HUES64 (cell line): ENCODE measurements at regions not wholly inside any gene's neighbourhood (a gene's known extent, or its start where the extent isn't known, plus 50 kb on each side); places are given as distances from the start of the nearest gene placed in this dataset.

ENCODE experiments used
- H3K27ac ChIP-seq: 2 replicates; pipeline ENCODE4 v1.7.0; 2013; ENCODE audit warnings: low read depth, low read length, inconsistent platforms
- H3K27me3 ChIP-seq: 2 replicates; pipeline ENCODE4 v1.6.1; 2013; ENCODE audit warnings: mild to moderate bottlenecking, low read length; ENCODE audit not compliant: insufficient read depth
- H3K36me3 ChIP-seq: 2 replicates; pipeline ENCODE4 v1.6.1; 2013; ENCODE audit warnings: mild to moderate bottlenecking, low read length; ENCODE audit not compliant: insufficient read depth
- H3K4me1 ChIP-seq: 2 replicates; pipeline ENCODE4 v1.6.1; 2013; ENCODE audit warnings: mild to moderate bottlenecking, low read length, moderate library complexity; ENCODE audit not compliant: insufficient read depth
- H3K4me3 ChIP-seq: 2 replicates; pipeline ENCODE4 v1.5.1; 2013; ENCODE audit warnings: mild to moderate bottlenecking, low read length, moderate library complexity
- H3K9ac ChIP-seq: 2 replicates; pipeline ENCODE4 v1.6.1; 2013; ENCODE audit warnings: mild to moderate bottlenecking, low read depth, low read length
- H3K9me3 ChIP-seq: 2 replicates; pipeline ENCODE4 v1.6.1; 2013; ENCODE audit warnings: low read depth, low read length; ENCODE audit not compliant: insufficient read depth
- WGBS: fragments of 150-250, 120-280 bp; methylation state at CpG from one replicate; pipeline ENCODE4 v1.1.7; 2013; ENCODE audit warnings: missing lambda C conversion rate; 5-methylcytosine and 5-hydroxymethylcytosine counted together

GRCh38 chr4:147054228-147054872 lies 108.7 kb upstream of the TTC29 start:
- no peak overlapping the region for H3K27ac ChIP-seq
- H3K27me3 ChIP-seq = no peaks in the 10 kb centered on the region
- H3K36me3 ChIP-seq = no peaks in the 10 kb centered on the region
- H3K9me3 ChIP-seq = peaks cover 4% of the 10 kb centered on the region; the same call in 1 of the 2 replicates
- H3K9ac ChIP-seq = no peak overlapping the region
- WGBS = 89% methylated on average over 2 of the region's 2 CpGs
- H3K4me3 ChIP-seq = no peak overlapping the region
- H3K4me1 ChIP-seq = peaks cover 17% of the 10 kb centered on the region

DNA sequence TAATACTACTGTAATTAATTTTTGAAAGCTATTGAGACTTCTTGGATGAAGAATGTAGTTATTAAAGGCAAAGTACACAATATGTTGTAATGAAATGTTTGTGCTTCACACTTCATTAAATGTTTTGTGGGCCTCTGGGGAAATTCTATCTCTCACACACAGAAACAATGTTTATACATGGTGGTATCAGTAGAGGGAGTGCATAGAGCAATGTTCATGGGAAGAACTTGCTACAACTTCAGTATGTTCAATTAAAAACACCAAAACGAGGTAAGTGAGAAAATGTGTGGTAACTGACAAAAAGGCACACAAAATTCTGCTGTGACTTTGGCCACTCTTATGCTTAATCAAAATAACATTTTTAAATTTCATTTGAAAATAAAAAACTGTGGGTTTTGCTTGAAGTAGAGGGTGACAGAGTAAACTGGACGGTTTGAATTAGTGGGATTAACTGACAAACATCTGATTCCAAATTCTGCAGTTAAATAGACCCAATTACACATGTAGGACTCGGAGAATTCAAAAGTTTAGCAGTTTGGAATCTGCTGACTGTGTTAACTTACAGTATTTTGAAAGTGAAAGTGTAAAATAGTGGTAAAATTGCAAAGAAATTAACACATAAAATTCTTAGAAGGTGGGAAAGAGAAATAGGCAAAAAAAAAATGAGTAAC lies 111.4 kb upstream of the TTC29 start:
- Histone ChIP-seq H3K36me3 (no peaks in the 10 kb centered on the region), H3K27ac (no peak overlapping the region), H3K9ac (0 out of 2 replicates have a peak overlapping the region, but pooled peaks have one; percentile 7)

GRCh38 chr4:147057611-147058190 lies 112.0 kb upstream of the TTC29 start:
- Histone ChIP-seq H3K27me3 (no peaks in the 10 kb centered on the region), H3K4me1 (peaks cover 17% of the 10 kb centered on the region), H3K9ac (0 out of 2 replicates have a peak overlapping the region, but pooled peaks have one; percentile 7), H3K36me3 (no peaks in the 10 kb centered on the region), H3K27ac (no peak overlapping the region), H3K9me3 (no peaks in the 10 kb centered on the region), H3K4me3 (peak overlapping the region; percentile 28)
- 42% methylated on average over 7 of the region's 7 CpGs for WGBS

More for the DNA sequence above, 111.4 kb upstream of the TTC29 start:
- Histone ChIP-seq H3K27me3 (no peaks in the 10 kb centered on the region), H3K9me3 (no peaks in the 10 kb centered on the region), H3K4me3 (peak overlapping the region; percentile 28), H3K4me1 (peaks cover 17% of the 10 kb centered on the region)
- 84% methylated on average over 3 of the region's 3 CpGs for WGBS

DNA sequence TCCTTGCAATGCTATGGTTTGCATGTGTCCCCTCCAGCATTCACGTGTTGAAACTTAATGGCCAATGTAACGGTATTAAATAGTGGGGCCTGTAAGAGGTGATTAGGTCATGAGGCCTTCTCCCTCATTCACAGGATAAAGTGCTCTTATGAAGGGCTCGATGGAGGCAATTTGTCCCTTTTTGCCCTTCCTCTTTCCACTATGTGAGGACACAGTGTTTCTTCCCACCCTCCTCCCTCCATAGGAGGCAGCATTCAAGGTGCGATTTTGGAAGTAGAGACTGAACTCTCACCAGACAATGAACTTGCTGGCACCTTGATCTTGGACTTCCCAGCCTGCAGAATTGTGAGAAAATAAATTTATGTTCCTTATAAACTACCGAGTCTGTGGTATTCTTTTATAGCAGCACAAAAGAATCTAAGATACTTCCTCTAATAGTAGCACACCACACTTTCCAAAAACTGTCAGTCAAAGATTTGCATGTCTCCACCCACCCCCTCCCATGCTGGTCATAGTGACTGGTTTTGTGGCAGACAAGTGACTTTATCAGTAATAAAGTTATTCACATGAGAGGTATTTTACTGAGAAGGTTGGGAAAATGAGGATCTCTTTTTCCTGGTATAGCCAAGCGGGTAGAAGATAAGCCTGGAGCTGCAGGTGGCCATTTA lies 113.5 kb upstream of the TTC29 start:
- peaks cover 17% of the 10 kb centered on the region for H3K4me1 ChIP-seq
- H3K4me3 ChIP-seq = no peak overlapping the region
- no peak overlapping the region for H3K27ac ChIP-seq
- H3K36me3 ChIP-seq = no peaks in the 10 kb centered on the region
- H3K27me3 ChIP-seq = no peaks in the 10 kb centered on the region
- no peak overlapping the region for H3K9ac ChIP-seq
- no peaks in the 10 kb centered on the region for H3K9me3 ChIP-seq
- 94% methylated on average over 6 of the region's 6 CpGs for WGBS

GRCh38 chr4:147060151-147060931 lies 114.7 kb upstream of the TTC29 start:
- peaks cover 17% of the 10 kb centered on the region for H3K4me1 ChIP-seq
- no peak overlapping the region for H3K4me3 ChIP-seq
- no peak overlapping the region for H3K27ac ChIP-seq
- H3K9me3 ChIP-seq = no peaks in the 10 kb centered on the region
- H3K36me3 ChIP-seq = no peaks in the 10 kb centered on the region
- 95% methylated on average over 4 of the region's 4 CpGs for WGBS
- H3K27me3 ChIP-seq = no peaks in the 10 kb centered on the region
- H3K9ac ChIP-seq = no peak overlapping the region

DNA sequence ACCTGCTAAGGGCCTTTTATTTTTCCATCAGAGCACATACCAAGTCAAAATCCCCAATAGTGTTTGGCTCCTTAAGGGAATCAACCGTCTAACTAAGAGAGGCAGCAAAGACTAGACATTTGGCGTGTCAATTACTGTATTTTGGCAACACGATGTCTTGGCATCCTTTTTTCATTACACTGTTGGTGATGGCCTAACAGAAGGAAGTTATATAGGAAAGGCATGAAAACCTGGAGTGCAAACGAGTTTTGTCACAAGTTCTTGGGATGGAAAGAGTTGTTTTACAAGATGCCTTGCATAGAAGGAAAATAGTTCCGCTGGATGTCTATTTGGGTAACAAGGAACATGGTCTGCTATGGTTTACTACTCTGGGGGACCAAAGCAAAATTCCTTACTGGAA lies 119.2 kb upstream of the TTC29 start:
- Histone ChIP-seq H3K36me3 (no peaks in the 10 kb centered on the region), H3K27ac (no peak overlapping the region), H3K4me1 (no peaks in the 10 kb centered on the region), H3K4me3 (no peak overlapping the region), H3K27me3 (no peaks in the 10 kb centered on the region), H3K9ac (no peak overlapping the region), H3K9me3 (peaks cover 4% of the 10 kb centered on the region; the same call in 1 of the 2 replicates)
- 90% methylated on average over 5 of the region's 5 CpGs for WGBS

GRCh38 chr4:147068564-147068963 lies 122.9 kb upstream of the TTC29 start:
- no peaks in the 10 kb centered on the region for H3K4me1 ChIP-seq

DNA sequence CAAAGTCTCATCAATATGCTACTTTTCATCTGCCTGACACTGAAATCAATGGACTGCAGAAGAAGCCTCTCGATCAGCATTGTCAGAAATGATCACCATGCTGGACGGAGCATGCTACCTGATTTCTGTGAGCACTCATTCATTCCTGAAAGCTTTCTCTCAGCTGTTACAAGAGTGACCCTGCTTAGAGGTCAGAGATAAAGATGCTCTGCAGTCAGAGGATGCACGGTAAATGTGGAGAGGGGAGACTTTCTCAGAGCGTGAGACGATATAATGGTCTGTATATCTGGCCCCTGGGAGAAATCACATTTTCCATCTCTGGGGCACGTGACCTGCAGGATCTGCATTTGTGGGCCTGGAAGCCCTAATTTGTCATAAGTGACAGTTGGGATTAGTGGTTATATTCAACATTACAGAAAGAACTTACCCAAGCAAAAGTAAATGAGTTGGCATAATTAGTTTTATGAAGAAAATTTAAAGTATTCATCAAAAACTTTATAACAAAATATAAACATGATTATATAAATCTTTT lies 125.6 kb upstream of the TTC29 start:
- 94% methylated on average over 6 of the region's 6 CpGs for WGBS
- Histone ChIP-seq H3K4me3 (no peak overlapping the region), H3K27ac (no peak overlapping the region), H3K36me3 (no peaks in the 10 kb centered on the region), H3K27me3 (no peaks in the 10 kb centered on the region), H3K9me3 (peaks cover 19% of the 10 kb centered on the region), H3K4me1 (no peaks in the 10 kb centered on the region), H3K9ac (no peak overlapping the region)

More at GRCh38 chr4:147068564-147068963, 122.9 kb upstream of the TTC29 start:
- Histone ChIP-seq H3K36me3 (no peaks in the 10 kb centered on the region), H3K4me3 (no peak overlapping the region), H3K9me3 (peaks cover 19% of the 10 kb centered on the region), H3K9ac (no peak overlapping the region), H3K27ac (no peak overlapping the region), H3K27me3 (no peaks in the 10 kb centered on the region)
- WGBS = 96% methylated on average over 4 of the region's 4 CpGs

GRCh38 chr4:147076179-147076578 lies 130.5 kb upstream of the TTC29 start:
- peaks cover 8% of the 10 kb centered on the region; the same call in 1 of the 2 replicates for H3K4me1 ChIP-seq
- 94% methylated on average over 2 of the region's 2 CpGs for WGBS
- H3K9me3 ChIP-seq = peaks cover 15% of the 10 kb centered on the region
- no peaks in the 10 kb centered on the region for H3K36me3 ChIP-seq
- H3K4me3 ChIP-seq = no peak overlapping the region
- no peak overlapping the region for H3K9ac ChIP-seq
- H3K27ac ChIP-seq = no peak overlapping the region
- H3K27me3 ChIP-seq = no peaks in the 10 kb centered on the region

GRCh38 chr4:147076728-147077127 lies 131.1 kb upstream of the TTC29 start:
- Histone ChIP-seq H3K27ac (no peak overlapping the region), H3K4me1 (peaks cover 8% of the 10 kb centered on the region; the same call in 1 of the 2 replicates), H3K9me3 (peaks cover 13% of the 10 kb centered on the region), H3K27me3 (no peaks in the 10 kb centered on the region), H3K9ac (no peak overlapping the region), H3K4me3 (no peak overlapping the region), H3K36me3 (no peaks in the 10 kb centered on the region)
